ENCODE measurements at regions not wholly inside any gene's neighbourhood (a gene's known extent, or its start where the extent isn't known, plus 50 kb on each side); places are given as distances from the start of the nearest gene placed in this dataset.

DNA sequence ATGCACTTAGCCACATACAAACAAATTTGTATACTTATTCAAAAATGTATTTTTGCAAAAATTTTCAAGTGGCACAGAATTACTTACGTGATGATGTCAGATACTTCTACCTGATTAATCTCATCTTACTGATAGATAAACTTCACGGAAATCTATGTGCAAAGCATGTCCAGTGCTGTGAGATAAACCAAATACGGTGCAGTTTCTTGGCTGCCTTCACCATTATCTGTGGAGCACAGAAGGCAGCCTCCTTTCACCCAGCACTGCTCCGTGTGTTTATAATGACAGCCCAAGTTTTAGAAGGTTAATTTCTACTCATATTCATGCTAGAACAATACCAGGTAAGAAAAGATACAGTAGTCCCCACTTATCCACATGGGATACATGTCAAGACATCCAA lies 59.0 kb upstream of the PDE10A start:
- TF ChIP-seq, protein P1, sequence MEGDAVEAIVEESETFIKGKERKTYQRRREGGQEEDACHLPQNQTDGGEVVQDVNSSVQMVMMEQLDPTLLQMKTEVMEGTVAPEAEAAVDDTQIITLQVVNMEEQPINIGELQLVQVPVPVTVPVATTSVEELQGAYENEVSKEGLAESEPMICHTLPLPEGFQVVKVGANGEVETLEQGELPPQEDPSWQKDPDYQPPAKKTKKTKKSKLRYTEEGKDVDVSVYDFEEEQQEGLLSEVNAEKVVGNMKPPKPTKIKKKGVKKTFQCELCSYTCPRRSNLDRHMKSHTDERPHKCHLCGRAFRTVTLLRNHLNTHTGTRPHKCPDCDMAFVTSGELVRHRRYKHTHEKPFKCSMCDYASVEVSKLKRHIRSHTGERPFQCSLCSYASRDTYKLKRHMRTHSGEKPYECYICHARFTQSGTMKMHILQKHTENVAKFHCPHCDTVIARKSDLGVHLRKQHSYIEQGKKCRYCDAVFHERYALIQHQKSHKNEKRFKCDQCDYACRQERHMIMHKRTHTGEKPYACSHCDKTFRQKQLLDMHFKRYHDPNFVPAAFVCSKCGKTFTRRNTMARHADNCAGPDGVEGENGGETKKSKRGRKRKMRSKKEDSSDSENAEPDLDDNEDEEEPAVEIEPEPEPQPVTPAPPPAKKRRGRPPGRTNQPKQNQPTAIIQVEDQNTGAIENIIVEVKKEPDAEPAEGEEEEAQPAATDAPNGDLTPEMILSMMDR (IDR thresholded peaks at IDR 0.05; ENCODE audit: extremely low read depth, low read depth, low read length), result no peak
- H2AFZ ChIP-seq (ENCODE audit: low read length), result no peak overlapping the region
- no peaks in the 10 kb centered on the region for H3K9me3 ChIP-seq (ENCODE audit: low read depth, low read length)
- H3K4me3 ChIP-seq (ENCODE audit: insufficient read depth, low read length), result no peak overlapping the region
- no peak for DNase-seq (ENCODE audit: insufficient read length, low spot score, missing footprints)
- peaks cover 3% of the 10 kb centered on the region for H3K27me3 ChIP-seq (ENCODE audit: insufficient read depth, low read length)
- H4K20me1 ChIP-seq (ENCODE audit: insufficient read depth, low read length), result no peaks in the 10 kb centered on the region
- H3K36me3 ChIP-seq (ENCODE audit: insufficient read depth, low read length), result no peaks in the 10 kb centered on the region
- no peak overlapping the region for H3K4me2 ChIP-seq (ENCODE audit: insufficient read depth, low read length)
- no peaks in the 10 kb centered on the region for H3K79me2 ChIP-seq (ENCODE audit: insufficient read depth, low read length)
- H3K4me1 ChIP-seq (ENCODE audit: insufficient read depth, low read length), result peaks cover 12% of the 10 kb centered on the region
- no peak overlapping the region for H3K27ac ChIP-seq (ENCODE audit: low read depth, low read length)

DNA sequence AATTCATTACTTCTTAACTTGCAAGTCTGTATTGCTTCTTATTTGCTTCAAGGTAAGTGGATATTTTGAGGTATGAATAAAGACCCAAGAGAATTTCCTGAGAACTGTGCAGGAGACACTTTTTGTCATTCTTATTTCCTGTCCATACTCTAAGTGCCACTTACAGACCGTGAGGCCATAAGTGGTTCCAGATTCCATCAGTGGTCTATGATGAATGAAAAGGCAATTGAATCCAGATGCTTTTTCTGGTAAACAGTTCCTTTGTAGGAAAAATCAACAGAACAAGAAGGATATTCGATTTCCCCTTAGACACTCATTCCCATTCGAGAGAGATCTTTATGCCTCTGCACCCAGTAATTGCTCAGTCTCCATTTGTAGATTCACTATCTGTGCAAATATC lies 58.3 kb upstream of the PDE10A start:
- Histone ChIP-seq H2AFZ (ENCODE audit: low read length) (no peak overlapping the region), H3K79me2 (ENCODE audit: insufficient read depth, low read length) (no peaks in the 10 kb centered on the region), H4K20me1 (ENCODE audit: insufficient read depth, low read length) (no peaks in the 10 kb centered on the region), H3K27ac (ENCODE audit: low read depth, low read length) (no peak overlapping the region), H3K4me1 (ENCODE audit: insufficient read depth, low read length) (peaks cover 6% of the 10 kb centered on the region), H3K4me3 (ENCODE audit: insufficient read depth, low read length) (no peak overlapping the region), H3K36me3 (ENCODE audit: insufficient read depth, low read length) (no peaks in the 10 kb centered on the region), H3K9me3 (ENCODE audit: low read depth, low read length) (no peaks in the 10 kb centered on the region), H3K4me2 (ENCODE audit: insufficient read depth, low read length) (no peak overlapping the region), H3K27me3 (ENCODE audit: insufficient read depth, low read length) (peaks cover 3% of the 10 kb centered on the region)
- TF ChIP-seq, protein P1 (IDR thresholded peaks at IDR 0.05; ENCODE audit: extremely low read depth, low read depth, low read length), result no peak
- DNase-seq (ENCODE audit: insufficient read length, low spot score, missing footprints), result no peak

DNA sequence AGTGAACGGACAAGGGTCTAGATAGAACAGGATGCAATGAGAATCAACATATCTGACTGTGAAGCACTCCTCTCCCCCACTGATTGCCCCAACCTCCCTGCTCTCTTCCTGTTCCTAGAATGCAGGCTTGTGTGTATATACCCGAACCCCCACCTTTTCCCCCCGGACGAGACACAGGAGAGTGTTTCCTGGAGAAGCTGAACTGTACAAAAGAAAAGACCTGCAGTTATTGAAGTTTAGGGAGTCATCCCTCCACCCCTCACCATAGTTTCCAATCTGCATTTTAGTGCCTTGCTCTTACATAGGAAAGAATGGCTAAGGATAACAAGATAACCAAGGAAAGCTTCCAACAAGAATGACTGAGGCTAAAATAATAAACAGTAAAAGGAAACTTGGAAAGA lies 55.5 kb upstream of the PDE10A start:
- H3K9me3 ChIP-seq (ENCODE audit: low read depth, low read length), result no peaks in the 10 kb centered on the region
- H4K20me1 ChIP-seq (ENCODE audit: insufficient read depth, low read length), result no peaks in the 10 kb centered on the region
- no peak overlapping the region for H3K4me3 ChIP-seq (ENCODE audit: insufficient read depth, low read length)
- no peaks in the 10 kb centered on the region for H3K79me2 ChIP-seq (ENCODE audit: insufficient read depth, low read length)
- H3K27ac ChIP-seq (ENCODE audit: low read depth, low read length), result peak overlapping the region; percentile 35
- TF ChIP-seq, protein P1 (IDR thresholded peaks at IDR 0.05; ENCODE audit: extremely low read depth, low read depth, low read length), result no peak
- peaks cover 5% of the 10 kb centered on the region for H3K4me1 ChIP-seq (ENCODE audit: insufficient read depth, low read length)
- DNase-seq (ENCODE audit: insufficient read length, low spot score, missing footprints), result no peak
- peaks cover 7% of the 10 kb centered on the region for H3K27me3 ChIP-seq (ENCODE audit: insufficient read depth, low read length)
- peak overlapping the region; percentile 23 for H3K4me2 ChIP-seq (ENCODE audit: insufficient read depth, low read length)
- no peak overlapping the region for H2AFZ ChIP-seq (ENCODE audit: low read length)
- H3K36me3 ChIP-seq (ENCODE audit: insufficient read depth, low read length), result no peaks in the 10 kb centered on the region

DNA sequence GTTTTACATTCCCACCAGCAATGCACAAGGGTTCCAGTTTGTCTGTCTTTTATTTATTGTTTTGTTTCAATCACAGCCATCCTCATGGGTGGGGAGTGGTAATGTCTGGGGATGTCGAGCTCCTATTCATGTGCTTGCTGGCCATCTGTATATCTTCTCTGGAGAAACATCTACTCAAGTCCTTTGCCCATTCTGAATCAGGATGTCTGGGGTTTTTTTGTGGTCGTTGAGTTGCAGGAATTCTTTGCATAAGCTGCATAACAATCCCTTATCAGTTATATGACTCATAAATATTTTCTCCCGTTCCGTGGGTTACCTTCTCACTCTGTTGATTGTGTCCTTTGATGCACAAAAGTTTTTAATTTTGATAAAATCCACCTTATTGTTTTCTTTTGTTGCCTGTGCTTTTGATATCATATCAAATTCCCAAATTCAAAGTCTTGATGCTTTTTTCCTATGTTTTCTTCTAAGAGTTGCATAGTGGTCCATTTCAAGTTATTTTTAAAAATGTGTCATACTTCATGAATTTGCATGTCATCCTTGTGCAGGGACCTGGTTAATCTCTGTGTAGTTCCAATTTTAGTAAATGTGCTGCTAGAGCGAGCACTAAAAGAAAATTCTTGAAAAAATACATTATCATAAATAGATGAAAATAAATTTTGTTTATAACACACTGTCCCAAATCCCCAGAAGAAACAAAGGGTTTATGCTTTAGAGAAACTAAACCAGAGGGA lies 54.9 kb upstream of the PDE10A start:
- Histone ChIP-seq H2AFZ (ENCODE audit: low read length) (no peak overlapping the region), H3K36me3 (ENCODE audit: insufficient read depth, low read length) (no peaks in the 10 kb centered on the region), H3K9me3 (ENCODE audit: low read depth, low read length) (no peaks in the 10 kb centered on the region), H3K79me2 (ENCODE audit: insufficient read depth, low read length) (no peaks in the 10 kb centered on the region), H3K27me3 (ENCODE audit: insufficient read depth, low read length) (peaks cover 7% of the 10 kb centered on the region), H3K4me1 (ENCODE audit: insufficient read depth, low read length) (peaks cover 5% of the 10 kb centered on the region), H3K4me2 (ENCODE audit: insufficient read depth, low read length) (peak overlapping the region; percentile 23), H4K20me1 (ENCODE audit: insufficient read depth, low read length) (no peaks in the 10 kb centered on the region), H3K27ac (ENCODE audit: low read depth, low read length) (peak overlapping the region; percentile 35), H3K4me3 (ENCODE audit: insufficient read depth, low read length) (no peak overlapping the region)
- TF ChIP-seq, protein P1 (IDR thresholded peaks at IDR 0.05; ENCODE audit: extremely low read depth, low read depth, low read length), result no peak
- DNase-seq (ENCODE audit: insufficient read length, low spot score, missing footprints), result no peak

Measured in osteoblast (primary cell).